HepG2 (cell line): ENCODE measurements at regions not wholly inside any gene's neighbourhood (a gene's known extent, or its start where the extent isn't known, plus 50 kb on each side); places are given as distances from the start of the nearest gene placed in this dataset.

Source experiments
- ATAC-seq: fragments of 200-7000 bp; cut with Tn5 transposase; 3 replicates; pipeline ENCODE4 v1.9.1; 2020; ENCODE audit warnings: mild to moderate bottlenecking, moderate library complexity
- BruUV-seq: library from RNA; stranded (reverse); fragments of 400-500 nt; replicated peaks from 2 replicates; lab custom pipeline; 2021; lab: Mats Ljungman, UMichigan
- CTCF ChIA-PET: fragments of 300-600 bp; formaldehyde crosslinking; extraction: SDS; loops from one replicate; lab custom pipeline; 2021; ENCODE audit warnings: low total read pairs, inconsistent platforms, low intra/inter-chr PET ratio; lab: Yijun Ruan, JAX
- POLR2A ChIA-PET: fragments of 350-600 bp; sonication (Branson Sonifier 250); formaldehyde crosslinking; loops from one replicate; lab custom pipeline; 2020; ENCODE audit warnings: antibody characterized with exemption, inconsistent platforms; lab: Yijun Ruan, JAX
- DNase-seq: peaks from one replicate; pipeline ENCODE4 v3.0.0-alpha.2; 2015; ENCODE audit warnings: low spot score
- FAIRE-seq: peaks from 3 replicates; lab custom pipeline; 2011; peaks lifted over from hg19 to GRCh38; lab: Jason Lieb, UNC
- H2AFZ ChIP-seq: one replicate; pipeline ENCODE4 v1.6.1; 2011; ENCODE audit warnings: low read length, inconsistent platforms
- H3K27ac ChIP-seq: fragments of 300-600 bp; 3 replicates; pipeline ENCODE4 v1.8.0; 2011; ENCODE audit warnings: mixed run types, mild to moderate bottlenecking, mixed read lengths, low read length, inconsistent platforms; ENCODE audit not compliant: insufficient read depth; ENCODE audit errors: extremely low read length
- H3K27me3 ChIP-seq, 2 experiments: fragments of 200-600 bp in 1 of 2; 2 replicates in 1 of 2; 3 replicates in 1 of 2; pipeline versions ENCODE4 v1.6.0 to v1.8.0; 2011; ENCODE audit warnings: low read length in 2 of 2, mild to moderate bottlenecking in 2 of 2, moderate library complexity in 2 of 2, inconsistent platforms in 1 of 2; ENCODE audit not compliant: insufficient read depth in 2 of 2, control insufficient read depth in 1 of 2
- H3K36me3 ChIP-seq, 2 experiments: fragments of 200-600 bp in 1 of 2; replicated peaks in 1 of 2; 2 replicates in 1 of 2; 3 replicates in 1 of 2; pipeline versions ENCODE4 v1.5.1 to v1.8.0; 2011; ENCODE audit warnings: low read length in 2 of 2, inconsistent platforms in 1 of 2; ENCODE audit not compliant: insufficient read depth in 2 of 2, control insufficient read depth in 1 of 2
- H3K4me1 ChIP-seq: 2 replicates; pipeline ENCODE4 v1.5.1; 2012; ENCODE audit warnings: low read length, inconsistent platforms; ENCODE audit not compliant: insufficient read depth
- H3K4me2 ChIP-seq: 2 replicates; pipeline ENCODE4 v1.6.0; 2011; ENCODE audit warnings: low read depth, low read length, inconsistent platforms
- H3K4me3 ChIP-seq, 3 experiments: fragments of 200-600 bp in 1 of 3; sonication (generic), shearing (Covaris generic) in 1 of 3; replicated peaks in 1 of 3; 2 replicates each; pipeline ENCODE4 v1.5.1; 2011 to 2016; ENCODE audit warnings: low read length in 3 of 3, inconsistent platforms in 2 of 3, low read depth in 2 of 3, mild to moderate bottlenecking in 2 of 3, control low read depth in 1 of 3, mixed read lengths in 1 of 3; ENCODE audit not compliant: insufficient read depth in 1 of 3
- H3K79me2 ChIP-seq: one replicate; pipeline ENCODE4 v1.6.1; 2011; ENCODE audit warnings: low read length, inconsistent platforms; ENCODE audit not compliant: insufficient read depth
- H3K9ac ChIP-seq: 2 replicates; pipeline ENCODE4 v1.6.0; 2011; ENCODE audit warnings: mild to moderate bottlenecking, low read depth, low read length, inconsistent platforms; ENCODE audit not compliant: insufficient read depth
- H3K9me3 ChIP-seq: 2 replicates; pipeline ENCODE4 v1.5.1; 2012; ENCODE audit warnings: mild to moderate bottlenecking, low read length
- H4K20me1 ChIP-seq: 2 replicates; pipeline ENCODE4 v1.6.0; 2011; ENCODE audit warnings: inconsistent platforms, mild to moderate bottlenecking, low read length, moderate library complexity; ENCODE audit not compliant: insufficient read depth
- ARHGAP35 ChIP-seq: sonication (generic); formaldehyde crosslinking; IDR thresholded peaks from 2 replicates; pipeline ENCODE4 v1.9.0; 2022; ENCODE audit warnings: mild to moderate bottlenecking, inconsistent platforms, moderate library complexity, missing genetic modification reagents, borderline replicate concordance
- JUNB ChIP-seq: sonication (generic); formaldehyde crosslinking; IDR thresholded peaks from 2 replicates; pipeline ENCODE4 v1.8.0; 2022; ENCODE audit warnings: missing genetic modification reagents, mild to moderate bottlenecking, borderline replicate concordance
- PPARG ChIP-seq: conservative IDR thresholded peaks from 2 replicates; pipeline ENCODE4 v1.6.1; 2016; ENCODE audit warnings: missing biosample characterization, missing genetic modification reagents
- SIX4 ChIP-seq: sonication (generic); formaldehyde crosslinking; IDR thresholded peaks from 2 replicates; pipeline ENCODE4 v1.4.0; 2020; ENCODE audit warnings: missing genetic modification reagents
- SYNCRIP ChIP-seq: fragments of 200-400 bp; formaldehyde crosslinking; IDR thresholded peaks from 2 replicates; pipeline ENCODE4 v1.6.1; 2018; ENCODE audit warnings: mild to moderate bottlenecking, low read depth, low read length; ENCODE audit not compliant: insufficient read depth
- ZBTB21 ChIP-seq: sonication (generic); formaldehyde crosslinking; IDR thresholded peaks from 2 replicates; pipeline ENCODE4 v1.4.0; 2020; ENCODE audit warnings: missing genetic modification reagents
- ZBTB38 ChIP-seq: sonication (generic); formaldehyde crosslinking; IDR thresholded peaks from 2 replicates; pipeline ENCODE4 v1.5.1; 2020; ENCODE audit warnings: mild to moderate bottlenecking, missing genetic modification reagents
- ZMYM4 ChIP-seq: sonication (generic); formaldehyde crosslinking; IDR thresholded peaks from 2 replicates; pipeline ENCODE4 v1.8.1; 2023; ENCODE audit warnings: mild to moderate bottlenecking, missing genetic modification reagents
- ZNF33B ChIP-seq: sonication (generic); formaldehyde crosslinking; IDR thresholded peaks from 2 replicates; pipeline ENCODE4 v1.5.1; 2020; ENCODE audit warnings: mild to moderate bottlenecking, missing genetic modification reagents
- ZNF34 ChIP-seq: sonication (generic); formaldehyde crosslinking; IDR thresholded peaks from 2 replicates; pipeline ENCODE4 v1.4.0; 2020; ENCODE audit warnings: mild to moderate bottlenecking, missing genetic modification reagents, borderline replicate concordance
- WGBS: methylation state at CpG from one replicate; pipeline ENCODE4 v1.1.6; 2017; ENCODE audit warnings: low lambda C conversion rate; 5-methylcytosine and 5-hydroxymethylcytosine counted together
- in situ Hi-C: cut with HindIII; loops from 2 replicates; pipeline ENCODE4 v1.10.0; 2017; ENCODE audit warnings: low pct_unique_long_range_greater_than_20kb; ENCODE audit not compliant: extremely low pct_ligation_motif_present
- intact Hi-C: fragments of 100-400 bp; cut with micrococcal nuclease; formaldehyde crosslinking; loops from one replicate; pipeline ENCODE4 v1.10.0; 2022; ENCODE audit not compliant: unreplicated experiment
- TF ChIP-seq, protein P1 (sequence below): sonication (generic); formaldehyde crosslinking; IDR thresholded peaks from 2 replicates; pipeline ENCODE4 v1.4.0; 2020; ENCODE audit warnings: missing genetic modification reagents
- TF ChIP-seq, protein P2 (sequence below): sonication (generic); formaldehyde crosslinking; IDR thresholded peaks from 2 replicates; pipeline ENCODE4 v1.4.0; 2020; ENCODE audit warnings: missing genetic modification reagents, mild to moderate bottlenecking, borderline replicate concordance
- TF ChIP-seq, protein P3 (sequence below): sonication (generic); formaldehyde crosslinking; IDR thresholded peaks from 2 replicates; pipeline ENCODE4 v1.4.0; 2020; ENCODE audit warnings: mild to moderate bottlenecking, missing genetic modification reagents

DNA sequence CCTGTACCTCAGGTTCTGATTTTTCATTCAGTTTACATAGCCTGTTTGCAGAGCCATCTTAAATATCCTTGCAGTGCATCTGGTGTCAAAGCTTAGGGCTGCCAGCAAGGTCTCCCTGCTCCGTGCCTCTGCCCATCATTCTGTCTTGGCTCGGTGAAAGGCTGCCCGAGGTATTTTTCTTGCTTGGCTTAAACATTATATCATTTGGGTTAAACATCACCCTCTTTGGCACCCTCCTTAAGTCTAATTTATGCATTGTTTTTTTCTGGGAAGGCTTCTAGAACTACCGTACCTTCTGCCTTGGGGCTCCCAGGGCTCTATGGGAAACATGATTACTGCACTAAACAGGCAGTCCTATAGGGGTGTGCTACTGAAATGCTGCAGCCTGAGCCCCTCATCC is 158.6 kb upstream of the CELF4 start:
- TF ChIP-seq, protein P1, sequence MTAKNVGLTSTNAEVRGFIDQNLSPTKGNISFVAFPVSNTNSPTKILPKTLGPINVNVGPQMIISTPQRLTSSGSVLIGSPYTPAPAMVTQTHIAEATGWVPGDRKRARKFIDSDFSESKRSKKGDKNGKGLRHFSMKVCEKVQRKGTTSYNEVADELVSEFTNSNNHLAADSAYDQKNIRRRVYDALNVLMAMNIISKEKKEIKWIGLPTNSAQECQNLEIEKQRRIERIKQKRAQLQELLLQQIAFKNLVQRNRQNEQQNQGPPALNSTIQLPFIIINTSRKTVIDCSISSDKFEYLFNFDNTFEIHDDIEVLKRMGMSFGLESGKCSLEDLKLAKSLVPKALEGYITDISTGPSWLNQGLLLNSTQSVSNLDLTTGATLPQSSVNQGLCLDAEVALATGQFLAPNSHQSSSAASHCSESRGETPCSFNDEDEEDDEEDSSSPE = no peak
- no peak for TF ChIP-seq SYNCRIP
- no peak for TF ChIP-seq ZMYM4 (CRISPR knock-in tag)
- no peak for TF ChIP-seq JUNB (CRISPR knock-in tag)
- H3K79me2 ChIP-seq = no peaks in the 10 kb centered on the region
- H3K4me2 ChIP-seq = no peak overlapping the region
- POLR2A ChIA-PET = no interaction called here
- no peaks in the 10 kb centered on the region for H3K4me1 ChIP-seq
- H3K9ac ChIP-seq = no peak overlapping the region
- H3K4me3 ChIP-seq = no peak overlapping the region
- WGBS = 4% methylated on average over 4 of the region's 4 CpGs
- H2AFZ ChIP-seq = no peak overlapping the region
- in situ Hi-C loops (no loop called here), intact Hi-C loops (no loop called here)
- ATAC-seq = no peak
- H3K27ac ChIP-seq = no peak overlapping the region
- no peaks in the 10 kb centered on the region for H3K36me3 ChIP-seq
- no TSS peak for BruUV-seq
- H4K20me1 ChIP-seq = no peaks in the 10 kb centered on the region
- peaks cover 0 to 2% of the 10 kb centered on the region in 2 experiments; a peak in 1 of 5 replicates for H3K27me3 ChIP-seq
- FAIRE-seq = no peak
- H3K9me3 ChIP-seq = no peaks in the 10 kb centered on the region
- CTCF ChIA-PET = no interaction called here
- DNase-seq = no peak

DNA sequence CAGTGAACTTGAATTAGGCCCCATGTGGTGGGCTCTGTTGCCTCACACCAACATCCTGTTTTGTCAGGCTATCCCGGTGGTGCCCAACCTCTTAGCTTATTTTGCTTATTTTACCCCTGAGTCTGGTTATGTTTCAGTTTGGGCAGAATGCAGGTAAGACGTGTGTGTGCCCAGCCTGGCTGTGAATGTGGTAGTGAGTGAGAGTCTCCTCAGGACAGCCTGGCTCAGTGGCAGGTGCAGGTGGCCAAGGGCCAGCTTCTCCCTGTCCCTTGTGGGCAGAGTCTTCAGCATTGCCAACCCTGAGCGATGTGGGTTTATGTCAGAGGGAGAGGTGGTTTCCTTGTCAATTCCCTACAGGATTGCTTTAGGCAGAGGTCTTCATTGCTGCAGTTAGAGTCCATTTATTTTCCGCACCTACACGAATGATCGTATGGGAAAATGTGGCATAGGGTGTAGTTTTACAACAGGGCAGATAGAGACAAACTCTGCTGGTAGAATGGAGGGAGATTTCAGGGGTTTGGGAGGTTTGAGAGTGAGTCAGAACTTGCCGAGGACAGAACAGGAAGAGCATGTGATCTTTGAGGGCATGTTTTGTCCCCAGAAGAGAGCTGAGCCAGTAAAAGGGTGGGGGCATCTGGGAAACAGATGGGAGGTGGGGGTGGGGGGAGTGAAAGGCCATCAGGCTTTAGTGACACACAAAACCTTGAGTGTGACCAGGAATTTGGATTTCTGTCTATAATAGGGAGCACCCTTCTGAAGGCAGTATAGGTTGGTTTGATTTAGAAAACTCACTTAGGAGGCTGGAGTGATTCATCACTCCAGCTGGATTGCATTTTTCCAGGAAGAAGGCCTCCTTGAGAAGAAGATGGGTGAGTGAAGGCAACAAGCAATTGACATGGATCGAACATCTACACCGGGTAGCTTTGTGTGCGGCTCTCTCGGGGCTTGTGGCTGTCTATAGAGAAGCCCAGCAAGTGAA is 156.2 kb upstream of the CELF4 start:
- intact Hi-C loops = no loop called here
- no peak overlapping the region for H3K9ac ChIP-seq
- CTCF ChIA-PET = no interaction called here
- no peak for TF ChIP-seq ZNF34 (CRISPR knock-in tag)
- TF ChIP-seq SIX4 (CRISPR knock-in tag) = no peak
- no peak for TF ChIP-seq ARHGAP35 (CRISPR knock-in tag)
- TF ChIP-seq ZBTB38 (CRISPR knock-in tag) = no peak
- TF ChIP-seq ZNF33B (CRISPR knock-in tag) = no peak
- no peak for TF ChIP-seq PPARG (CRISPR knock-in tag)
- TF ChIP-seq, protein P2, sequence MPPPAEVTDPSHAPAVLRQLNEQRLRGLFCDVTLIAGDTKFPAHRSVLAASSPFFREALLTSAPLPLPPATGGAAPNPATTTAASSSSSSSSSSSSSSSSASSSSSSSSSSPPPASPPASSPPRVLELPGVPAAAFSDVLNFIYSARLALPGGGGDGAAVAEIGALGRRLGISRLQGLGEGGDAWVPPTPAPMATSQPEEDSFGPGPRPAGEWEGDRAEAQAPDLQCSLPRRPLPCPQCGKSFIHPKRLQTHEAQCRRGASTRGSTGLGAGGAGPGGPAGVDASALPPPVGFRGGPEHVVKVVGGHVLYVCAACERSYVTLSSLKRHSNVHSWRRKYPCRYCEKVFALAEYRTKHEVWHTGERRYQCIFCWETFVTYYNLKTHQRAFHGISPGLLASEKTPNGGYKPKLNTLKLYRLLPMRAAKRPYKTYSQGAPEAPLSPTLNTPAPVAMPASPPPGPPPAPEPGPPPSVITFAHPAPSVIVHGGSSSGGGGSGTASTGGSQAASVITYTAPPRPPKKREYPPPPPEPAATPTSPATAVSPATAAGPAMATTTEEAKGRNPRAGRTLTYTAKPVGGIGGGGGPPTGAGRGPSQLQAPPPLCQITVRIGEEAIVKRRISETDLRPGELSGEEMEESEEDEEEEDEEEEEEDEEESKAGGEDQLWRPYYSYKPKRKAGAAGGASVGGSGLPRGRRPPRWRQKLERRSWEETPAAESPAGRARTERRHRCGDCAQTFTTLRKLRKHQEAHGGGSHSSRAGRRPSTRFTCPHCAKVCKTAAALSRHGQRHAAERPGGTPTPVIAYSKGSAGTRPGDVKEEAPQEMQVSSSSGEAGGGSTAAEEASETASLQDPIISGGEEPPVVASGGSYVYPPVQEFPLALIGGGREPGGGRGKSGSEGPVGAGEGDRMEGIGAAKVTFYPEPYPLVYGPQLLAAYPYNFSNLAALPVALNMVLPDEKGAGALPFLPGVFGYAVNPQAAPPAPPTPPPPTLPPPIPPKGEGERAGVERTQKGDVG (CRISPR knock-in tag) = no peak
- no peak for TF ChIP-seq ZBTB21 (CRISPR knock-in tag)
- TF ChIP-seq, protein P3, sequence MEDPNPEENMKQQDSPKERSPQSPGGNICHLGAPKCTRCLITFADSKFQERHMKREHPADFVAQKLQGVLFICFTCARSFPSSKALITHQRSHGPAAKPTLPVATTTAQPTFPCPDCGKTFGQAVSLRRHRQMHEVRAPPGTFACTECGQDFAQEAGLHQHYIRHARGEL (CRISPR knock-in tag) = no peak

More for the DNA sequence above, 156.2 kb upstream of the CELF4 start:
- no peaks in the 10 kb centered on the region for H3K36me3 ChIP-seq
- H3K4me3 ChIP-seq = no peak overlapping the region
- FAIRE-seq (no peak), DNase-seq (no peak), ATAC-seq (no peak)
- H3K4me2 ChIP-seq = no peak overlapping the region
- BruUV-seq = no TSS peak
- WGBS = 27% methylated on average over 11 of the region's 11 CpGs
- H3K79me2 ChIP-seq = no peaks in the 10 kb centered on the region
- H3K27me3 ChIP-seq = peaks cover 0 to 2% of the 10 kb centered on the region in 2 experiments; a peak in 1 of 5 replicates
- H4K20me1 ChIP-seq = no peaks in the 10 kb centered on the region
- H3K27ac ChIP-seq = no peak overlapping the region
- in situ Hi-C loops = no loop called here
- POLR2A ChIA-PET = no interaction called here
- no peak overlapping the region for H2AFZ ChIP-seq
- H3K4me1 ChIP-seq = no peaks in the 10 kb centered on the region
- H3K9me3 ChIP-seq = no peaks in the 10 kb centered on the region
